ENCODE measurements at regions not wholly inside any gene's neighbourhood (a gene's known extent, or its start where the extent isn't known, plus 50 kb on each side); places are given as distances from the start of the nearest gene placed in this dataset.
"Not testable (repeated sequence)": the region's sequence is repeated elsewhere in the genome, so short reads cannot be mapped to it uniquely, and the experiment has no call there.

- no peak for DNase-seq (ENCODE audit: low spot score)
Measured at GRCh38 chr2:67777836-67778429, 284.9 kb downstream of the C1D start.

GRCh38 chr2:67780841-67781240 is 282.0 kb downstream of the C1D start:
- not testable (repeated sequence) for DNase-seq (ENCODE audit: low spot score)

GRCh38 chr2:67782443-67782842 is 280.4 kb downstream of the C1D start:
- no peak for DNase-seq (ENCODE audit: low spot score)

- no peak for DNase-seq (ENCODE audit: low spot score)
Measured at GRCh38 chr2:67783026-67783425, 279.8 kb downstream of the C1D start.

- DNase-seq (ENCODE audit: low spot score) = no peak
Measured at GRCh38 chr2:67790622-67791021, 272.2 kb downstream of the C1D start.

GRCh38 chr2:67792191-67792590 is 270.6 kb downstream of the C1D start:
- no peak for DNase-seq (ENCODE audit: low spot score)

GRCh38 chr2:67792681-67793091 is 270.1 kb downstream of the C1D start:
- no peak for DNase-seq (ENCODE audit: low spot score)

GRCh38 chr2:67797801-67798540 is 264.8 kb downstream of the C1D start:
- DNase-seq (ENCODE audit: low spot score) = no peak

- no peak for DNase-seq (ENCODE audit: low spot score)
Measured at GRCh38 chr2:67798541-67799160, 264.2 kb downstream of the C1D start.

- no peak for DNase-seq (ENCODE audit: low spot score)
Measured at GRCh38 chr2:67799886-67800285, 262.9 kb downstream of the C1D start.

- no peak for DNase-seq (ENCODE audit: low spot score)
Measured at GRCh38 chr2:67802291-67802690, 260.5 kb downstream of the C1D start.

GRCh38 chr2:67802824-67803223 is 260.0 kb downstream of the C1D start:
- no peak for DNase-seq (ENCODE audit: low spot score)

- DNase-seq (ENCODE audit: low spot score) = no peak
Measured at GRCh38 chr2:67806816-67807215, 256.0 kb downstream of the C1D start.

- no peak for DNase-seq (ENCODE audit: low spot score)
Measured at GRCh38 chr2:67808112-67808511, 254.7 kb downstream of the C1D start.

GRCh38 chr2:67812682-67813081 is 250.1 kb downstream of the C1D start:
- no peak for DNase-seq (ENCODE audit: low spot score)

- DNase-seq (ENCODE audit: low spot score) = no peak
Measured at GRCh38 chr2:67823726-67824125, 239.1 kb downstream of the C1D start.

GRCh38 chr2:67824186-67824585 is 238.6 kb downstream of the C1D start:
- no peak for DNase-seq (ENCODE audit: low spot score)

- DNase-seq (ENCODE audit: low spot score) = no peak
Measured at GRCh38 chr2:67825476-67825875, 237.3 kb downstream of the C1D start.

GRCh38 chr2:67828066-67828465 is 234.7 kb downstream of the C1D start:
- no peak for DNase-seq (ENCODE audit: low spot score)

- DNase-seq (ENCODE audit: low spot score) = no peak
Measured at GRCh38 chr2:67829470-67829869, 233.3 kb downstream of the C1D start.

GRCh38 chr2:67833632-67834031 is 229.2 kb downstream of the C1D start:
- DNase-seq (ENCODE audit: low spot score) = no peak

- no peak for DNase-seq (ENCODE audit: low spot score)
Measured at GRCh38 chr2:67834482-67834881, 228.3 kb downstream of the C1D start.

- no peak for DNase-seq (ENCODE audit: low spot score)
Measured at GRCh38 chr2:67835266-67835665, 227.5 kb downstream of the C1D start.

Data from mucosa of gallbladder (tissue), 1 donor.